Upper lobe of right lung (tissue), 1 donor: ENCODE measurements at regions not wholly inside any gene's neighbourhood (a gene's known extent, or its start where the extent isn't known, plus 50 kb on each side); places are given as distances from the start of the nearest gene placed in this dataset.
"Not testable (repeated sequence)": the region's sequence is repeated elsewhere in the genome, so short reads cannot be mapped to it uniquely, and the experiment has no call there.

Experiments
- ATAC-seq: fragments of 200-7000 bp; cut with Tn5 transposase; one replicate; pipeline ENCODE4 v1.9.1; 2020; ENCODE audit warnings: mild to moderate bottlenecking, moderate library complexity
- DNase-seq: peaks from one replicate; pipeline ENCODE4 v3.0.0-alpha.2; 2020
- H3K27ac ChIP-seq: fragments of 200-600 bp; one replicate; pipeline ENCODE4 v1.8.0; 2022
- H3K27me3 ChIP-seq: fragments of 200-600 bp; one replicate; pipeline ENCODE4 v1.8.0; 2022; ENCODE audit warnings: mild to moderate bottlenecking
- H3K36me3 ChIP-seq: fragments of 200-600 bp; one replicate; pipeline ENCODE4 v1.8.0; 2022
- H3K4me1 ChIP-seq: fragments of 200-600 bp; one replicate; pipeline ENCODE4 v1.8.0; 2022
- H3K4me3 ChIP-seq: fragments of 200-600 bp; one replicate; pipeline ENCODE4 v1.8.0; 2022; ENCODE audit warnings: mild to moderate bottlenecking
- H3K9me3 ChIP-seq: fragments of 200-600 bp; one replicate; pipeline ENCODE4 v1.8.0; 2022
- CTCF ChIP-seq: fragments of 200-600 bp; IDR thresholded peaks from one replicate; pipeline ENCODE4 v1.8.0; 2022; ENCODE audit warnings: antibody characterized with exemption
- intact Hi-C: fragments of 100-400 bp; cut with DNase I; formaldehyde crosslinking; loops from one replicate; pipeline ENCODE4 v1.11.0; 2022
- donor health status: DM: no; HTN: yes; CAD: no; lungs with severe emphysema.

DNA sequence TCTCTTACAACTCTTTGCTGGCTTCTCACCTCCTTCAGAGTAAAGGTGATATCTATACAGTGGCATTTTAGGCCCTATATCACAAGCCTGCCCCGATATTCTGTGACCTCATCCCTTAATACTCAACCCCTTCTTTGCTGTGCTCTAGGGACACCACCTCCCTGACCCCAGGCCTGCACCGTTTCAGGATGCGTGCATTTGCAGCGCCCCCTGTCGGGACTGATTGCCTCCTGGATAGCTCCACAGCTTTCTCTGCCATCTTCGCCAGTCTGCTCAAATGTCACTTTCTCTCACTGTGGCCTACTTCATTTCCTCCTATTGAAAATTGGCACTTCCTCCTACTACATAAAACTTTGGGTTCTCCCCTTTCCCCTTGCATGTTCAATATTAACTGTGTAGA is 289.6 kb downstream of the SOCS6 start:
- intact Hi-C loops = no loop called here
- no peak for DNase-seq
- Histone ChIP-seq H3K4me1 (no peaks in the 10 kb centered on the region), H3K9me3 (peaks cover 6% of the 10 kb centered on the region), H3K27me3 (no peaks in the 10 kb centered on the region), H3K36me3 (no peaks in the 10 kb centered on the region), H3K27ac (no peak overlapping the region), H3K4me3 (no peak overlapping the region)
- ATAC-seq = no peak
- TF ChIP-seq CTCF = no peak

- Histone ChIP-seq H3K4me1 (no peaks in the 10 kb centered on the region), H3K4me3 (no peak overlapping the region), H3K9me3 (peaks cover 6% of the 10 kb centered on the region), H3K36me3 (no peaks in the 10 kb centered on the region), H3K27ac (no peak overlapping the region), H3K27me3 (no peaks in the 10 kb centered on the region)
- DNase-seq = no peak
- TF ChIP-seq CTCF = no peak
- no peak for ATAC-seq
- intact Hi-C loops = no loop called here
Observed at GRCh38 chr18:70577023-70577420, 288.2 kb downstream of the SOCS6 start.

DNA sequence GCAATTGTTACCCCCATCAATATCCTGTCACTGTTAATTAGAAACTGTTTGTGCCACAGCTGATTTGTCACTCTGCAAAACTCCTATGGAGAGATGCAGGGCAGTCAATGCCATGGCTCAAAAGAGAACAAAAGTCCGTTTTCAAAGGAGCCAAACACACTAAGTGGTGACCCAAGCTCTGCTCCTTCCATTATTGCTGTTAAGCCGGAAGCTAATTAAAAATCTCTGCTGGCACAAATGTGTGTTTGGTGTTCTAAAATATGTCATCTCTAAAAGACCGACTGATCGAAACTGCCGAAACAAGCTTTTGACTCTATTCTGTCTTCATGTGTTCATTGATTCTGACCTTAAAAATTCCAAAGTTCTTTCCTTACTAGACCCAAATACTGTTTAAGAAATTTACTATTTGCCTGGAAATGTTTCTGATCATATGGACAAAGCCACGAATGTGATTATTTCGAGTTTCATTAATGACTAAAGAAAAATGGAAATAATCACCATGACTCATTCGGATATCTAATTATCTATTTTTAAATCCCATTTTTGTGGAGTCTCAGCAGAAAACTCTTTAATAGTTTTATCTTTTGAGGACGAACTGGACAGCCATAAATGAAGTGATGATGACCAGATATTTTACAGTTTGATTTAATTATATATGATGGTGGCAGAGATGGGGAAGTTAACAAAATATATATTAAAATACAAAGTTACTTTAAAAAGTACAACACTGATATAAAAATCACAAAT is 287.6 kb downstream of the SOCS6 start:
- DNase-seq = no peak
- Histone ChIP-seq H3K27me3 (no peaks in the 10 kb centered on the region), H3K36me3 (no peaks in the 10 kb centered on the region), H3K27ac (no peak overlapping the region), H3K4me3 (no peak overlapping the region), H3K4me1 (no peaks in the 10 kb centered on the region), H3K9me3 (peaks cover 6% of the 10 kb centered on the region)
- TF ChIP-seq CTCF = no peak
- intact Hi-C loops = no loop called here
- ATAC-seq = no peak

DNA sequence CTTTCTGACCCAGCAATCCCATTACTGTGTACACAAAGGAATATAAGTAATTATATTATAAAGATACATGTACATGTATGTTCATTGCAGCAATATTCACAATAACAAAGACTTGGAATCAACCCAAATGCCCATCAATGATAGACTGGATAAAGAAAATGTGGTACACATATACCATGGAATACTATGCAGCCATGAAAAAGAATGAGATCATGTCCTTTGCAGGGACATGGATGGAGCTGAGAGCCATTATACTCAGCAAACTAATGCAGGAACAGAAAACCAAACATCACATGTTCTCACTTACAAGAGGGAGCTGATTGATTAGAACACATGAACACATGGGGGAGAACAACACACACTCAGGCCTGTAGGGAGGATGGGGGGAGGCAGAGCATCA is 286.1 kb downstream of the SOCS6 start:
- H3K9me3 ChIP-seq, H3K27ac ChIP-seq, intact Hi-C loops, H3K27me3 ChIP-seq, DNase-seq, H3K4me1 ChIP-seq, H3K4me3 ChIP-seq, ATAC-seq, H3K36me3 ChIP-seq: not testable (repeated sequence)

DNA sequence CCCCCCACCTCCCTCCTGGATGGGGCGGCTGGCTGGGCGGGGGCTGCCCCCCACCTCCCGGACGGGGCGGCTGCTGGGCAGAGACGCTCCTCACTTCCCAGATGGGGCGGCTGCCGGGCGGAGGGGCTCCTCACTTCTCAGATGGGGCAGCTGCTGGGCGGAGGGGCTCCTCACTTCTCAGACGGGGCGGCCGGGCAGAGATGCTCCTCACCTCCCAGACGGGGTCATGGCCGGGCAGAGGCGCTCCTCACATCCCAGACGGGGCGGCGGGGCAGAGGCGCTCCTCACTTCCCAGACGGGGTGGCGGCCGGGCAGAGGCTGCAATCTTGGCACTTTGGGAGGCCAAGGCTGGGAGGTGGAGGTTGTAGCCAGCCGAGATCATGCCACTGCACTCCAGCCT is 280.8 kb downstream of the SOCS6 start:
- H3K27ac ChIP-seq, ATAC-seq, H3K4me3 ChIP-seq, H3K4me1 ChIP-seq, intact Hi-C loops, DNase-seq, H3K27me3 ChIP-seq, H3K36me3 ChIP-seq, H3K9me3 ChIP-seq: not testable (repeated sequence)

DNA sequence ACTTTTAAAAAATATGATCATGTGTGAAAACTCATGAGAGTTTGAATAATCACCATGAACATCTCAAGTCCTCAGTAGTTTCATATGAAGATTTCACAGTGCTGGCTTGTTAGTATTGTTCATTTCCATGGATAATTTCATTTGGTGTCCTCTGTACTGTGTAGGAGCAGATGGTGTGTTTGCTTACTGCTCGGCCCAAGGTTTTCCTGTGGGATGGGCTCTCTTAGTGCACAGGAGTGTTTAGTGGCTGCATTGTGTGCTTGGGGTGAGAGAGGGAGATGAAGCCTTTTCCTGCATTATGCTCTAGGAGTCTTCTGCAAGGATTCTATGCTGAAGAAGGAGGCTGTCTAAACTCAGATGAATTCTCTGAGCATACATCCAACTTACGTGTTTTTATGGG is 270.6 kb downstream of the SOCS6 start:
- Histone ChIP-seq H3K36me3 (no peaks in the 10 kb centered on the region), H3K9me3 (no peaks in the 10 kb centered on the region), H3K27ac (no peak overlapping the region), H3K27me3 (no peaks in the 10 kb centered on the region), H3K4me3 (no peak overlapping the region), H3K4me1 (no peaks in the 10 kb centered on the region)
- TF ChIP-seq CTCF = no peak
- DNase-seq (no peak), ATAC-seq (no peak)
- intact Hi-C loops = no loop called here

- no peak for ATAC-seq
- TF ChIP-seq CTCF = no peak
- Histone ChIP-seq H3K4me1 (no peaks in the 10 kb centered on the region), H3K4me3 (no peak overlapping the region), H3K36me3 (no peaks in the 10 kb centered on the region), H3K9me3 (no peaks in the 10 kb centered on the region), H3K27ac (no peak overlapping the region), H3K27me3 (no peaks in the 10 kb centered on the region)
- intact Hi-C loops = no loop called here
- no peak for DNase-seq
Observed at GRCh38 chr18:70558371-70558770, 269.5 kb downstream of the SOCS6 start.
